Sigmoid colon (tissue), 6 donors: ENCODE measurements at regions not wholly inside any gene's neighbourhood (a gene's known extent, or its start where the extent isn't known, plus 50 kb on each side); places are given as distances from the start of the nearest gene placed in this dataset.

Source experiments
- DNase-seq: peaks from one replicate; pipeline ENCODE4 v3.0.0-alpha.2; 2019
- H3K27ac ChIP-seq, 4 donors: fragments of 200-600 bp; sonication (generic); one replicate each; pipeline ENCODE4 v1.5.1; 2016 to 2019; ENCODE audit warnings: mild to moderate bottlenecking in 1 of 4
- H3K27me3 ChIP-seq, 3 donors: fragments of 200-600 bp; sonication (generic); one replicate each; pipeline ENCODE4 v1.5.1; 2019; ENCODE audit warnings: mild to moderate bottlenecking in 1 of 3
- H3K36me3 ChIP-seq, 4 donors: fragments of 200-600 bp; sonication (generic); one replicate each; pipeline ENCODE4 v1.5.1; 2016 to 2019
- H3K4me1 ChIP-seq, 4 donors: fragments of 200-600 bp; sonication (generic); one replicate each; pipeline ENCODE4 v1.5.1; 2017 to 2019
- H3K4me3 ChIP-seq, 4 donors: fragments of 200-600 bp; sonication (generic); one replicate each; pipeline ENCODE4 v1.5.1; 2017 to 2019; ENCODE audit warnings: mild to moderate bottlenecking in 2 of 4, moderate library complexity in 1 of 4
- H3K9me3 ChIP-seq, 4 donors: fragments of 200-600 bp in 3 of 4; sonication (generic) in 3 of 4; one replicate each; pipeline versions ENCODE4 v1.5.1 to v1.6.1; 2013 to 2019
- CTCF ChIP-seq, 4 experiments: fragments of 450-650 bp in 3 of 4; fragments of 200-600 bp in 1 of 4; IDR thresholded peaks; one replicate each; pipeline ENCODE4 v1.5.1; 2016 to 2019; ENCODE audit warnings: antibody characterized with exemption in 4 of 4, mild to moderate bottlenecking in 3 of 4, moderate library complexity in 2 of 4
- EP300 ChIP-seq, 4 donors: sonication (generic); formaldehyde crosslinking; IDR thresholded peaks; one replicate each; pipeline ENCODE4 v1.6.1; 2017; ENCODE audit warnings: antibody characterized with exemption in 4 of 4
- POLR2A ChIP-seq, 2 donors: fragments of 450-650 bp; IDR thresholded peaks; one replicate each; pipeline ENCODE4 v1.6.1; 2016; ENCODE audit warnings: antibody characterized with exemption in 2 of 2, mild to moderate bottlenecking in 2 of 2, moderate library complexity in 2 of 2
- POLR2AphosphoS5 ChIP-seq, 4 donors: sonication (generic); formaldehyde crosslinking; IDR thresholded peaks; one replicate each; pipeline ENCODE4 v1.6.1; 2017; ENCODE audit warnings: antibody characterized with exemption in 4 of 4
- WGBS, 2 donors: extraction: QIAGEN DNeasy Blood & Tissue Kit; methylation state at CpG; one replicate each; pipeline ENCODE4 v1.1.7; 2013; 5-methylcytosine and 5-hydroxymethylcytosine counted together
- intact Hi-C: fragments of 100-400 bp; cut with DNase I; formaldehyde crosslinking; loops from one replicate; pipeline ENCODE4 v1.15.1; 2023
- donor health status: healthy with polysubstance abuse.
- donor health status: healthy.

- no peak overlapping the region for H3K4me3 ChIP-seq
- no peaks in the 10 kb centered on the region for H3K4me1 ChIP-seq
- H3K27me3 ChIP-seq = no peaks in the 10 kb centered on the region
- WGBS, 2 donors = 66 to 68% methylated on average over 5 of the region's 5 CpGs
- no peaks in the 10 kb centered on the region for H3K9me3 ChIP-seq
- no peak for DNase-seq
- TF ChIP-seq EP300 (IDR thresholded peaks at IDR 0.05) = no peak
- TF ChIP-seq POLR2AphosphoS5 (IDR thresholded peaks at IDR 0.05) = no peak
- no peak for TF ChIP-seq CTCF (IDR thresholded peaks at IDR 0.05)
- no peak for TF ChIP-seq POLR2A (IDR thresholded peaks at IDR 0.05)
- no peak overlapping the region for H3K27ac ChIP-seq
- no peaks in the 10 kb centered on the region for H3K36me3 ChIP-seq
- intact Hi-C loops = no loop called here
These were observed 612.6 kb upstream of the CDH2 start for GRCh38 chr18:28789502-28789901.

GRCh38 chr18:28786926-28787325 lies 610.0 kb upstream of the CDH2 start:
- Histone ChIP-seq H3K4me3 (no peak overlapping the region), H3K27me3 (no peaks in the 10 kb centered on the region), H3K27ac (no peak overlapping the region), H3K36me3 (no peaks in the 10 kb centered on the region), H3K9me3 (no peaks in the 10 kb centered on the region), H3K4me1 (no peaks in the 10 kb centered on the region)
- WGBS, 2 donors = 41 to 52% methylated on average over 3 of the region's 3 CpGs
- TF ChIP-seq POLR2AphosphoS5 (IDR thresholded peaks at IDR 0.05) (no peak), EP300 (IDR thresholded peaks at IDR 0.05) (no peak), CTCF (IDR thresholded peaks at IDR 0.05) (no peak)
- no peak for DNase-seq
- intact Hi-C loops = no loop called here

- Histone ChIP-seq H3K4me3 (no peak overlapping the region), H3K9me3 (no peaks in the 10 kb centered on the region), H3K36me3 (no peaks in the 10 kb centered on the region), H3K27me3 (no peaks in the 10 kb centered on the region), H3K27ac (no peak overlapping the region), H3K4me1 (no peaks in the 10 kb centered on the region)
- TF ChIP-seq POLR2A (IDR thresholded peaks at IDR 0.05) = no peak
- TF ChIP-seq CTCF (IDR thresholded peaks at IDR 0.05) = no peak
- no peak for TF ChIP-seq POLR2AphosphoS5 (IDR thresholded peaks at IDR 0.05)
- DNase-seq = no peak
- intact Hi-C loops = no loop called here
- WGBS, 2 donors = 37 to 56% methylated on average over 4 of the region's 4 CpGs
These were observed 604.9 kb upstream of the CDH2 start for GRCh38 chr18:28781616-28782362.

GRCh38 chr18:28778706-28779105 lies 601.8 kb upstream of the CDH2 start:
- Histone ChIP-seq H3K9me3 (no peaks in the 10 kb centered on the region), H3K27ac (no peak overlapping the region), H3K4me3 (no peak overlapping the region), H3K4me1 (no peaks in the 10 kb centered on the region), H3K36me3 (no peaks in the 10 kb centered on the region), H3K27me3 (no peaks in the 10 kb centered on the region)
- no peak for TF ChIP-seq POLR2AphosphoS5 (IDR thresholded peaks at IDR 0.05)
- TF ChIP-seq CTCF (IDR thresholded peaks at IDR 0.05) = no peak
- TF ChIP-seq POLR2A (IDR thresholded peaks at IDR 0.05) = no peak
- TF ChIP-seq EP300 (IDR thresholded peaks at IDR 0.05) = no peak
- no peak for DNase-seq
- 92 to 94% methylated on average over 14 of the region's 14 CpGs for WGBS, 2 donors
- intact Hi-C loops = no loop called here

- Histone ChIP-seq H3K36me3 (no peaks in the 10 kb centered on the region), H3K4me1 (no peaks in the 10 kb centered on the region), H3K4me3 (no peak overlapping the region), H3K27ac (no peak overlapping the region), H3K9me3 (no peaks in the 10 kb centered on the region), H3K27me3 (no peaks in the 10 kb centered on the region)
- WGBS, 2 donors = 73 to 88% methylated on average over 1 of the region's 1 CpG
- TF ChIP-seq EP300 (IDR thresholded peaks at IDR 0.05) (no peak), POLR2AphosphoS5 (IDR thresholded peaks at IDR 0.05) (no peak), POLR2A (IDR thresholded peaks at IDR 0.05) (no peak), CTCF (IDR thresholded peaks at IDR 0.05) (no peak)
- intact Hi-C loops = no loop called here
- no peak for DNase-seq
These were observed 600.8 kb upstream of the CDH2 start for GRCh38 chr18:28777756-28778155.
